ENCODE measurements at regions not wholly inside any gene's neighbourhood (a gene's known extent, or its start where the extent isn't known, plus 50 kb on each side); places are given as distances from the start of the nearest gene placed in this dataset.

DNA sequence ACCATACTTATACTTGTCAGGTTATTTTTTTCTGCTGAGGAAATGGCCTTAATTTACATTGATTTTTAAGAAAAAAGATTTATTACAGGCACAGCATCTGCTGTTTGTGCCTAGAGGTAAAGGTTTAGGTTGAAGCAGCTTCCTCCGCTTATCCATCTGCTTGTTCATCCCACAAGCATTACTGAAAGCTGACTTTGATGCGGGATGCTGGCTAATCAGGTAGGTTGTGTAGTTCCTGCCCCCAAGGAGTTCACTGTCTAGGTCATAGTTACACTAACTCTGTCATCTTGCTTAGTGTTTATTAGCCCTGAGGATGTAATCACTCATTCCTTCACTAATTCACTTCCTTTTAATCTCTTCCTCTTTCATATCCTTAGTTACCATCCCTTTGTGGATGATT is 377.7 kb upstream of the KAZN start:
- Histone ChIP-seq H3K9ac (ENCODE audit: low read length) (no peak overlapping the region), H3K27me3 (ENCODE audit: control insufficient read depth in 1 of 2, insufficient read depth in 2 of 2, low read length in 2 of 2) (no peaks in the 10 kb centered on the region), H3K4me1 (ENCODE audit: insufficient read depth, low read length) (no peaks in the 10 kb centered on the region), H3K27ac (ENCODE audit: low read depth, low read length) (no peak overlapping the region), H3K9me3 (ENCODE audit: low read length) (no peaks in the 10 kb centered on the region), H3K4me3 (ENCODE audit: low read depth in 1 of 2, low read length in 2 of 2) (no peak overlapping the region), H3K36me3 (ENCODE audit: insufficient read depth, low read length) (no peaks in the 10 kb centered on the region)

- H3K9ac ChIP-seq (ENCODE audit: low read length), result no peak overlapping the region
- H3K9me3 ChIP-seq (ENCODE audit: low read length), result no peaks in the 10 kb centered on the region
- H3K27ac ChIP-seq (ENCODE audit: low read depth, low read length), result no peak overlapping the region
- H3K36me3 ChIP-seq (ENCODE audit: insufficient read depth, low read length), result no peaks in the 10 kb centered on the region
- H3K4me1 ChIP-seq (ENCODE audit: insufficient read depth, low read length), result no peaks in the 10 kb centered on the region
- no peak overlapping the region for H3K4me3 ChIP-seq (ENCODE audit: low read depth in 1 of 2, low read length in 2 of 2)
- H3K27me3 ChIP-seq (ENCODE audit: control insufficient read depth in 1 of 2, insufficient read depth in 2 of 2, low read length in 2 of 2), result no peaks in the 10 kb centered on the region
Observed at GRCh38 chr1:14222086-14222485, 376.4 kb upstream of the KAZN start.

GRCh38 chr1:14228677-14229076 is 369.8 kb upstream of the KAZN start:
- no peaks in the 10 kb centered on the region for H3K36me3 ChIP-seq (ENCODE audit: insufficient read depth, low read length)
- H3K27ac ChIP-seq (ENCODE audit: low read depth, low read length), result no peak overlapping the region
- H3K4me1 ChIP-seq (ENCODE audit: insufficient read depth, low read length), result no peaks in the 10 kb centered on the region
- no peak overlapping the region for H3K4me3 ChIP-seq (ENCODE audit: low read depth in 1 of 2, low read length in 2 of 2)
- no peak overlapping the region for H3K9ac ChIP-seq (ENCODE audit: low read length)
- H3K9me3 ChIP-seq (ENCODE audit: low read length), result peaks cover 5% of the 10 kb centered on the region
- H3K27me3 ChIP-seq (ENCODE audit: control insufficient read depth in 1 of 2, insufficient read depth in 2 of 2, low read length in 2 of 2), result no peaks in the 10 kb centered on the region

GRCh38 chr1:14233510-14233909 is 365.0 kb upstream of the KAZN start:
- Histone ChIP-seq H3K4me1 (ENCODE audit: insufficient read depth, low read length) (no peaks in the 10 kb centered on the region), H3K27ac (ENCODE audit: low read depth, low read length) (no peak overlapping the region), H3K36me3 (ENCODE audit: insufficient read depth, low read length) (no peaks in the 10 kb centered on the region), H3K9ac (ENCODE audit: low read length) (no peak overlapping the region), H3K9me3 (ENCODE audit: low read length) (peaks cover 5% of the 10 kb centered on the region), H3K27me3 (ENCODE audit: control insufficient read depth in 1 of 2, insufficient read depth in 2 of 2, low read length in 2 of 2) (no peaks in the 10 kb centered on the region), H3K4me3 (ENCODE audit: low read depth in 1 of 2, low read length in 2 of 2) (no peak overlapping the region)

GRCh38 chr1:14236097-14236496 is 362.4 kb upstream of the KAZN start:
- Histone ChIP-seq H3K27ac (ENCODE audit: low read depth, low read length) (no peak overlapping the region), H3K27me3 (ENCODE audit: control insufficient read depth in 1 of 2, insufficient read depth in 2 of 2, low read length in 2 of 2) (no peaks in the 10 kb centered on the region), H3K4me3 (ENCODE audit: low read depth in 1 of 2, low read length in 2 of 2) (no peak overlapping the region), H3K9me3 (ENCODE audit: low read length) (peaks cover 5% of the 10 kb centered on the region), H3K36me3 (ENCODE audit: insufficient read depth, low read length) (no peaks in the 10 kb centered on the region), H3K4me1 (ENCODE audit: insufficient read depth, low read length) (no peaks in the 10 kb centered on the region), H3K9ac (ENCODE audit: low read length) (no peak overlapping the region)

GRCh38 chr1:14238472-14239307 is 359.8 kb upstream of the KAZN start:
- Histone ChIP-seq H3K27me3 (ENCODE audit: control insufficient read depth in 1 of 2, insufficient read depth in 2 of 2, low read length in 2 of 2) (no peaks in the 10 kb centered on the region), H3K4me3 (ENCODE audit: low read depth in 1 of 2, low read length in 2 of 2) (no peak overlapping the region), H3K9ac (ENCODE audit: low read length) (no peak overlapping the region), H3K27ac (ENCODE audit: low read depth, low read length) (no peak overlapping the region), H3K36me3 (ENCODE audit: insufficient read depth, low read length) (no peaks in the 10 kb centered on the region), H3K9me3 (ENCODE audit: low read length) (no peaks in the 10 kb centered on the region), H3K4me1 (ENCODE audit: insufficient read depth, low read length) (no peaks in the 10 kb centered on the region)

- H3K9ac ChIP-seq (ENCODE audit: low read length), result no peak overlapping the region
- no peaks in the 10 kb centered on the region for H3K9me3 ChIP-seq (ENCODE audit: low read length)
- H3K4me1 ChIP-seq (ENCODE audit: insufficient read depth, low read length), result no peaks in the 10 kb centered on the region
- no peaks in the 10 kb centered on the region for H3K27me3 ChIP-seq (ENCODE audit: control insufficient read depth in 1 of 2, insufficient read depth in 2 of 2, low read length in 2 of 2)
- no peak overlapping the region for H3K4me3 ChIP-seq (ENCODE audit: low read depth in 1 of 2, low read length in 2 of 2)
- H3K36me3 ChIP-seq (ENCODE audit: insufficient read depth, low read length), result no peaks in the 10 kb centered on the region
- H3K27ac ChIP-seq (ENCODE audit: low read depth, low read length), result no peak overlapping the region
Observed at GRCh38 chr1:14240265-14240664, 358.2 kb upstream of the KAZN start.

DNA sequence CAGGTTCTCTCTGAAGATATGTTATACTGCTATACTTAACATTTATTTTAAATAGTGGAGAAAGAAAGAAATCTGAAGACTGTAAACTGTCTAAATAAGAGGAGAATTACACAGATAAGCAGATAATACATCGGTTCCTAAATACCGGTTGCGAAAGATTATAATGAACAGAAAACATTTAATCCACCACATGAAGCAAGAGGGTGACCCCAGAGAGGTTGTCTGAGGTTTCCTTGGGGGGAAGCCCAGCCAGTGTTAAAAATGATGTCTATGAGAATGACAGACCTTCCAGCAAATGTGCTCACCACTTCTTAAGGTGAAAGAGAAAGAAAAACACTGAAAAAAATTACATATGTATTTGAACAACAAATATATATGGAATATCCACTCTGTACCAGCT is 356.4 kb upstream of the KAZN start:
- Histone ChIP-seq H3K9me3 (ENCODE audit: low read length) (no peaks in the 10 kb centered on the region), H3K36me3 (ENCODE audit: insufficient read depth, low read length) (no peaks in the 10 kb centered on the region), H3K27me3 (ENCODE audit: control insufficient read depth in 1 of 2, insufficient read depth in 2 of 2, low read length in 2 of 2) (no peaks in the 10 kb centered on the region), H3K27ac (ENCODE audit: low read depth, low read length) (no peak overlapping the region), H3K9ac (ENCODE audit: low read length) (no peak overlapping the region), H3K4me3 (ENCODE audit: low read depth in 1 of 2, low read length in 2 of 2) (no peak overlapping the region), H3K4me1 (ENCODE audit: insufficient read depth, low read length) (no peaks in the 10 kb centered on the region)

- H3K4me1 ChIP-seq (ENCODE audit: insufficient read depth, low read length), result no peaks in the 10 kb centered on the region
- no peak overlapping the region for H3K9ac ChIP-seq (ENCODE audit: low read length)
- no peak overlapping the region for H3K4me3 ChIP-seq (ENCODE audit: low read depth in 1 of 2, low read length in 2 of 2)
- no peaks in the 10 kb centered on the region for H3K27me3 ChIP-seq (ENCODE audit: control insufficient read depth in 1 of 2, insufficient read depth in 2 of 2, low read length in 2 of 2)
- no peaks in the 10 kb centered on the region for H3K36me3 ChIP-seq (ENCODE audit: insufficient read depth, low read length)
- H3K27ac ChIP-seq (ENCODE audit: low read depth, low read length), result no peak overlapping the region
- H3K9me3 ChIP-seq (ENCODE audit: low read length), result no peaks in the 10 kb centered on the region
Observed at GRCh38 chr1:14242870-14243269, 355.6 kb upstream of the KAZN start.

DNA sequence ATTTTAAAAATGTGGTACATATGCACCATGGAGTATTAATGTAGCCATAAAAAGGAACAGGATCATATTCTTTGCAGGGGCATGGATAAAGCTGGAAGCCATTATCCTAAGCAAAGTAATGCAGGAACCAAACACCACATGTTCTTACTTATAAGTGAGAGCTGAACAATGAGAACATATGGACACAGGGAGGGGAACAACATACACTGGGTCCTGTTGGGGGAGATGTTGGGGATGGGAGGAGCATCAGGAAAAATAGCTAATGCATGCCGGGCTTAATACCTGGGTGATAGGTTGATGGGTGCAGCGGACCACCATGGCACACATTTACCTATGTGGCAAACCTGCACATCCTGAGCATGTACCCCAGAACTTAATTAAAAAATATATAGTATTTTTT is 352.5 kb upstream of the KAZN start:
- Histone ChIP-seq H3K36me3 (ENCODE audit: insufficient read depth, low read length) (no peaks in the 10 kb centered on the region), H3K9me3 (ENCODE audit: low read length) (no peaks in the 10 kb centered on the region), H3K9ac (ENCODE audit: low read length) (no peak overlapping the region), H3K4me1 (ENCODE audit: insufficient read depth, low read length) (no peaks in the 10 kb centered on the region), H3K4me3 (ENCODE audit: low read depth in 1 of 2, low read length in 2 of 2) (no peak overlapping the region), H3K27me3 (ENCODE audit: control insufficient read depth in 1 of 2, insufficient read depth in 2 of 2, low read length in 2 of 2) (no peaks in the 10 kb centered on the region), H3K27ac (ENCODE audit: low read depth, low read length) (no peak overlapping the region)

GRCh38 chr1:14246471-14246870 is 352.0 kb upstream of the KAZN start:
- no peak overlapping the region for H3K27ac ChIP-seq (ENCODE audit: low read depth, low read length)
- no peak overlapping the region for H3K4me3 ChIP-seq (ENCODE audit: low read depth in 1 of 2, low read length in 2 of 2)
- no peaks in the 10 kb centered on the region for H3K27me3 ChIP-seq (ENCODE audit: control insufficient read depth in 1 of 2, insufficient read depth in 2 of 2, low read length in 2 of 2)
- no peak overlapping the region for H3K9ac ChIP-seq (ENCODE audit: low read length)
- H3K36me3 ChIP-seq (ENCODE audit: insufficient read depth, low read length), result no peaks in the 10 kb centered on the region
- H3K4me1 ChIP-seq (ENCODE audit: insufficient read depth, low read length), result no peaks in the 10 kb centered on the region
- no peaks in the 10 kb centered on the region for H3K9me3 ChIP-seq (ENCODE audit: low read length)

- Histone ChIP-seq H3K4me3 (ENCODE audit: low read depth in 1 of 2, low read length in 2 of 2) (no peak overlapping the region), H3K27ac (ENCODE audit: low read depth, low read length) (no peak overlapping the region), H3K9ac (ENCODE audit: low read length) (no peak overlapping the region), H3K27me3 (ENCODE audit: control insufficient read depth in 1 of 2, insufficient read depth in 2 of 2, low read length in 2 of 2) (no peaks in the 10 kb centered on the region), H3K36me3 (ENCODE audit: insufficient read depth, low read length) (no peaks in the 10 kb centered on the region), H3K4me1 (ENCODE audit: insufficient read depth, low read length) (no peaks in the 10 kb centered on the region), H3K9me3 (ENCODE audit: low read length) (no peaks in the 10 kb centered on the region)
Observed at GRCh38 chr1:14247666-14248065, 350.8 kb upstream of the KAZN start.
